GM18861 (cell line): ENCODE measurements at regions not wholly inside any gene's neighbourhood (a gene's known extent, or its start where the extent isn't known, plus 50 kb on each side); places are given as distances from the start of the nearest gene placed in this dataset.

Experiments
- ATAC-seq: cut with Tn5 transposase; IDR thresholded peaks from one replicate; pipeline ENCODE4 v1.9.1; 2021; ENCODE audit not compliant: unreplicated experiment

DNA sequence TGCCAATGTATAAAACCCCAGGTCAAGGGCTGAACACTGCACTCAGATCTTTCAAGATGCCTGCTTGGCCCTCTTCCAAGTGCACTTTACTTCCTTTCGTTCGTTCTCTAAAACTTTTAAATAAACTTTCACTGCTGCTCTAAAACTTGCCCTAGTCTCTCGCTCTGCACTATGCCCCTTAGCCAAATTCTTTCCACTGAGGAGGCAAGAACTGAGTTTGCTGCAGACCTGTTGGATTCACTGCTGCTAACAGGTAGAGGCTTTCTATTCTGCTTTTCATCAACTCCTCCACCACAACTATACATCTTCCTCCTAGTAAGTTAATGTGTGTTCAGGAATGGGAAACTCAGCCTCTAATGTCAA is 467.9 kb downstream of the MBD2 start:
- no peak for ATAC-seq

- no peak for ATAC-seq
Measured at GRCh38 chr18:53755914-53756609, 468.4 kb downstream of the MBD2 start.

GRCh38 chr18:53754154-53754553 is 470.3 kb downstream of the MBD2 start:
- no peak for ATAC-seq

DNA sequence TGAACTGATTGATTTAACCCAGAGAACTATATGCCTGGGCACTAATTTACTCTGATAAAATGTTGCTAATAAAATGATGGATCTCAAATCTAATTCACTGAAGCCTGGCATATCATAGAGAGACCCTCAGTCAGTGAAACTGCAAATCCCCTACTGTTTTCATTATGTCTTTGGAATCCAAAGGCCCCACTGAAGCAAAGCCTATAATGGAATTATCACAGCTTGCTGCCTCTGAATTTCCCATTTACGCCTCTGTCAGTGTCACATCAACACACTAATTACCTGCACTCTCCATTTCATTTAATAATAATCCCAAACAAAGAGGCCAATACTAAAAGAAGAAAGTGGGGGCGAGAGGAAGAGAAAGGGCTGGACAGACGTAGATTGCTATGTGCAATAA is 470.9 kb downstream of the MBD2 start:
- no peak for ATAC-seq

DNA sequence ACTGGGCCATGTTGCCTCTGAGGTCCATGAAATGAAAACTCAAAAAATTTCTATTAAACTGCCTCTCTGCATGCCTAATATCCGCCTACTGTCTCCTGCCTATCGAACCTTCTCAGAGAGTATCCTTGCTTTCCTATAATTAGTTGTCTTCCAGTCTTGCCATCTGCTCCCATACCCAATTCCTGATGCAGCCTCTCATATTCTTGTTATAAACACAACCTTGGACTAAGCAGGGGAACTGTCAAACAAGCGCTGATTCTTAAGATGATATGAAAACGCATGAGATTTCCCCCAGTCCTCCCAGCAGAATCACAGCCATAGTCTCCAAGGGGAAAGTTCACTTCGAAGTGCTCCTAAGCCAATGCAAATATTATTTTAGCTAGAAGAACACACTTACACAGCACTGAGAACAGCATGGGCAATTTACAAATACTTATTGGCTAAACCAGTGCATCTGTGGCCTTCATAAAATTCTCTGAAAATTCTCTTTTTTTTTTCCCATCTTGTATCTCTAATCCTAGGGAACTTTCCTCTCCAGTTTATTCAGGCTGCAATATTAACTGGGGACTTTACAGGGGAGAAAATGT is 471.6 kb downstream of the MBD2 start:
- ATAC-seq: no peak

DNA sequence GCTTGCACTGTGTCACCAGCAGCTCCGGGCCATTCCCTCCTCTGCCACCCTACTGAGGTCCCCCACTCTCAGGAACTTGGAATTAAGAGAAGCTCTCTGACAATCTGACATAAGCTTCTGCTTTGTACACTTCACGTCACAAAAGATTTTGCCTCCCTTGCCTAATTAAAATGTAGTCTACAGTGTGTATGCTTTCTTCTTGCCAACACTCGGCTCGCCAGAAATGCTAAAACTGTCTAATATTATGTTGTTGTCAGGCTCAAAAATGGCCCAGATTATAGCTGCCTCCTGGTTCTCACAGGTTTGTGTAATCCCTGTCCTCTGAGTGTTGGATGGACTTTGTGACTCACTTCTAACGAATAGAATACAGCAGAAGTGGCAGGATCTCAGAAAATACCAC is 474.7 kb downstream of the MBD2 start:
- ATAC-seq: no peak

DNA sequence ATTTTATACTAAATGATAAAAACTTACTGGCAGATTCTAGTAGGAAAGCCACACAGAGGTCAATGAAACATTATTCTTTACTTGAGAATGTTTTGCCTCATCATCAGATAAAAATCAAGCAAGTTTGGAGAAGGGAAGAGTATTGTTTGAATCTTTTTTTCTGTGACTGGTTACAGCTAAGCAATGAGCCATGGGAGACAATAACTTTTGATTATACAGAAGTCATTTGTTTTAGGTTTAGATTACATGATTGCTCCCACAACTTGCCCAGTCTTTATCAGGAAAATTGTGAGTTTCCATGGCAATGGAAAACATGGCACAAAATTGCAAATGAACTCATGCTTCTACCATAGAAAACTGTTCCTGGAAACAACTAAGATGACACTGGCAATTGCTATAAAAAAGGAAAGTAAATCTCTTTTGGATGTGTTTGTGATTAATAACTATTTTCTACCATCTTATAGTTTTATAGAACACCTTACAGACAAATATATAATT is 476.8 kb downstream of the MBD2 start:
- no peak for ATAC-seq

GRCh38 chr18:53747210-53747609 is 477.3 kb downstream of the MBD2 start:
- ATAC-seq: no peak

DNA sequence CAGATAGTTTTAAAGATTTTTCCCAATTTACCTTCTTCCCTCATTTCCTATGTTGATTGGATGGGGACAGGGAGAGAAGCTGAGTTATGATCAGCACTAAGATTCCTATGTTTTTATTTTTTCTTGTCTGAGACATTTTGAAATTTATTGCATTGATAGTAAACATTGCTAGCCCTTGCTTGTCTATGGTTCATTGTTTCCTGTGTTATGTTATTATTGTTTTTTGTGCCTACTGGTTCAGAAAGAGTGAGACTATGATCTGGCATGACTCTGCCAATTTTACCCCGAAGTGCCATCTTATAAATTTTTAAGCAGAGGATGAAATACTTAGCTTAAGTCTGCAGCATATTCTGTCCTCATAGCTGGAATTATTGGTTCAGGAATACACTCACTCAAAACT is 478.5 kb downstream of the MBD2 start:
- ATAC-seq: no peak

DNA sequence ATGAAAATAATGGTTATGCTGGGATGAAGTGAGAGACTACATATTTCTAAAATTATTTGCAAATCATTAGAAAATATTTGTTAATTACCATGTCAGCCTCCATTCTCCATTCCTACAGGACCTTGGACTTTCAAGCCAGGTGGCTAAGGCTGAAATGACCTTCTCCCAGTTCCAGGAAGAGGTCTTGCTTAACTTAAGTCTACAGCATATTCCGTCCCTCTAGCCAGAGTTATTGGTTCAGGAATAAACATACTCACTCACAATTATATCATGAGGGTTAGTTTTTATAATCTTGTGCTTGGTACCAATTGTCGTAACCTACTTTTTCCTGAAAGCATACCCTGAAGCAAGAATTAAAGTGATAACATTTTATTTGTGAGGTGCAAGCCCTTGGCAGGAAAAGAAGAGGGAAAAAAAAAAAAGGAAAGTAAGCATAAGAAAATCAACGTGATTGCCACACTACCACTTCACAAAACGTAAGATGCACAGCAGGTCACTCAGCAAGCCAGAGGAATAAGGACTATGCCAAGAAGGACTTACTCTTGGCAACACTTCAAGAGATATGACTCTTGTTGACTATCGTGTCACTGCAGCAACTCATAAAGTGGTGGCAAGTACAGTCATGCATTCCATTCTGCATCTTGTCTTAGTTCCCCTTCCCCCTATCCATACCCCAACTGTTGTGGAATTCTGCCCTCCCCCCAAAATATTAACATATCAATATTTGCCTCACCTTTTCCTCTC is 479.1 kb downstream of the MBD2 start:
- ATAC-seq: no peak

DNA sequence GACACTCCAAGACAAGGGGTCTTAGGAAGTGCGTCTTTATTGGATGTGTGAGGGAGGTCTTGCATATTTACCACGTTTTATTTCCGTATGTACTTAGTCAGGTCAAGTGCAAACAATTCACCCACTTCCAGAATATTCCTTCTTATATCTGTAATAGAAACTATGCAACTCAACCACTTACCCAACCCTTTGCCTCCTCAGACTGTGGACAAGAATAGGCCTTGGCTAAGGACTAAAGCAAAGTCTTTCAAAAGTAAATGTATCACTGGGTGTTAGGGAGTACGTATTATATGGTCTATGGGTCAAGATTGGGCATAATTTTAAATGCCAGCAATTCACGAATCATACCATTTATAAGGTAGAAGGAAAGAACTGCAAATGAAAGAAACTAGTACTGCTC is 484.8 kb downstream of the MBD2 start:
- ATAC-seq: no peak

- ATAC-seq: no peak
Measured at GRCh38 chr18:53735526-53735925, 488.9 kb downstream of the MBD2 start.

DNA sequence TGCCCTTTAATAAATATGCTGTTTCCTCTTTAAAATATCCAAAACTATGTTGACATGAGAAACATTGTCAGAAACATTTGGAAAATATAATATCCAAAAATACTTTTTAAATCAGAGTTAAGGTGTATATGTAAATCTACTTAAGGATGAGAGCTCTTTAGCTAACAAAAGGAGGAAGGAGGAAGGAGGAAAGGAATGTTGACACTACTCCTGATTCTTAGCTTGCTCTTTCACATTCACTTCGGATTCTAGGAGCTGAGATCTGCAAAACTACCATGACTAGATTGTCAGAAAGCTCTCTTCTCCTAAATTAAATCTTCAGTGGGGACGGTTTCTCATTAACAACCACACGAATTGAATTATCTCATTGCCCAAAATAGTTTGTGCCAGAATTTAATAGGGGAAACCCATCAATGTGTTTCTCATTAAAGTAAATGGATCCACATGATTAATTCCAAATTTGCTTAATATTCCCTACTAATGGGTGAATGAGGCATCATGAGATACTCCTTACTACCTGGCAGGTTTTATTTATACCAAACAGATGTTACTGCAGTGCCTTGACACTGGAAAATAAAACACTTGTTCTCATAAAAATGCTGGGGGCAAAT is 509.1 kb downstream of the MBD2 start:
- no peak for ATAC-seq

- ATAC-seq: no peak
Measured at GRCh38 chr18:53710080-53710479, 514.4 kb downstream of the MBD2 start.

DNA sequence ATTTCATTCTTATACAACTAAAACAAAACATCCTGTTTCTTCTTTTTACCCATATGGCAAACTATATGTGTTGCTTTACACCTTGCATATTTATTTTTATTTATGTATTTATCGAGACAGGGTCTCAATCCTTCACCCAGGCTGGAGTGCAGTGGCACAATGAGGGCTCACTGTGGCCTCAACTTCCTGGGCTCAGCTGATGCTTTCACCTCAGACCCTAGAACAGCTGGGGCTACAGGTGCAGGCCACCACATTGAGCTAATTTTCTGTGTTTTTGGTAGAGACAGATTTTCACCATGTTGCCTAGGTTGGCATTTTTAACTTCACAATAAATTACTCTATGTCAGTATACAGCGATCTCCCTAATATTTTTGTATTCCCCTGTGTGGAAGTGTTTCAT is 522.0 kb downstream of the MBD2 start:
- no peak for ATAC-seq

GRCh38 chr18:53701697-53702096 is 522.8 kb downstream of the MBD2 start:
- ATAC-seq: no peak

GRCh38 chr18:53698907-53699306 is 525.6 kb downstream of the MBD2 start:
- no peak for ATAC-seq

DNA sequence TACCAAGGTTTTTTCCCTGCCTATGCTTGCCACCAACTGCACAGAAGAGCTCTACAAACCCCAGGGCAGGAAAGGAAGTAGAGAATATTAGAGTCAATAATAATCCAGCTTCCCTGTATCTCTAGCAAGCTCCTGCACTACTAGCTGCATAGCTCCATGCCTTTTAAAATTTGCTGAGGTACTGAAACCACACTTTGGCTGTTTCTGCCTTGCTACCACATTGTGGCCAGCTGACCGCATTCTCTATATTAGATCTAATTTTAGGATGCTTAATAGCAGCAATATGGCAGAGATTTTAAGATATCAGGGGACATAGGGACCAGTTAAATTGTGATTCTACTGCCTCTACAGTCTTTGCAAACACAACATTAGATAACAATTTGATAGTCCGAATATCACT is 534.6 kb downstream of the MBD2 start:
- ATAC-seq: no peak

GRCh38 chr18:53686965-53687364 is 537.5 kb downstream of the MBD2 start:
- ATAC-seq: no peak

DNA sequence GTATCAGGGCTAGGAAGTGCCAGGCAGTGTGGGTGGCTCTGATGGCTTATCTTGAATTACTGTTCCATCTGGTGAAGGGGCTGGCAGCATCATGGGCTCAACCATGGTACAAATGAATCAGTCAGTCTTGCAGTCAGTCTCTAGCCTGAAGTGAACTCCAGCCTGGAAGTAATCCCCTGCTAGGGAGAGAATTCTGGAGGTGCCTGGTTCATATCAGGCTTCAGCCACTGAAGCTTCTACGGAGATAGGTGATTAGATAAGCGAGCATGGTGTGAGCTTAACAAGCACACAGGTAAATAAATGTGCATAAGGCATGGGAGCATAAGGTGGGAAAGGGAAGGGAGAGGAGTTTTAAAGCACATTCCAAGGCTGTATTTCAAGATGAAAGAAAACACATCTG is 541.7 kb downstream of the MBD2 start:
- ATAC-seq: no peak

GRCh38 chr18:53677480-53677879 is 547.0 kb downstream of the MBD2 start:
- no peak for ATAC-seq

- no peak for ATAC-seq
Measured at GRCh38 chr18:53665701-53666100, 558.8 kb downstream of the MBD2 start.
